BJ (cell line): ENCODE measurements at regions not wholly inside any gene's neighbourhood (a gene's known extent, or its start where the extent isn't known, plus 50 kb on each side); places are given as distances from the start of the nearest gene placed in this dataset.

Experiments
- CTCF ChIA-PET: fragments of 350-600 bp; formaldehyde crosslinking; extraction: SDS; loops from one replicate; lab custom pipeline; 2021; ENCODE audit warnings: antibody characterized with exemption, inconsistent platforms; lab: Yijun Ruan, JAX
- POLR2A ChIA-PET: fragments of 300-600 bp; sonication (Branson Sonifier 250); formaldehyde crosslinking; extraction: SDS; loops from one replicate; lab custom pipeline; 2021; ENCODE audit warnings: antibody characterized with exemption; lab: Charles Lee
- DNase-seq: peaks from one replicate; pipeline ENCODE4 v3.0.0-alpha.2; 2011; ENCODE audit warnings: low read depth
- H3K27me3 ChIP-seq: 2 replicates; pipeline ENCODE4 v1.6.0; 2011; ENCODE audit warnings: low read length; ENCODE audit not compliant: control insufficient read depth, insufficient read depth
- H3K36me3 ChIP-seq: 2 replicates; pipeline ENCODE4 v1.5.1; 2011; ENCODE audit warnings: low read length; ENCODE audit not compliant: control insufficient read depth, insufficient read depth
- H3K4me3 ChIP-seq: 2 replicates; pipeline ENCODE4 v1.5.1; 2011; ENCODE audit warnings: low read depth, mild to moderate bottlenecking, control low read depth, low read length
- TF ChIP-seq, protein P1 (sequence below): IDR thresholded peaks from 2 replicates; pipeline ENCODE4 v1.5.1; 2011; ENCODE audit warnings: low read depth, mild to moderate bottlenecking, control low read depth, inconsistent platforms, low read length, moderate library complexity; ENCODE audit not compliant: insufficient read depth

DNA sequence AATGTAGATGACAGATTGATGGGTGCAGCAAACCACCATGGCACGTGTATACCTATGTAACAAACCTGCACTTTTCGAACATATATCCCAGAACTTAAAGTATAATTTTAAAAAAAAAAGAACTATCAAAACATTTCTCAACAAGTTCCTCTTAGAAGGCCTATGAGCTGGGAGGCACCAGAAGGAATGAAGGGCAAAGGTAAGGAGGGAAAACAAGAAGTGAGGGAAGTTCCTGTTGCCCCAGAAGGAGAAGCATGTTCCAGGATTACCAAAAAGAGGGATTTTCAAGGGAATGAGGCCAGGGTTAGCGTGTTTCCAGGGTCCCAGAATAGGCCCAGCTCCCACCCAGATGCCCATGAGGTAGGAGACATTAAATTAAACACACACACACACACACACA lies 361.0 kb downstream of the SETD4 start:
- ChIA-PET CTCF (interaction anchor here (0.6 kb wide), 1 partner anchor 1693 kb away, joined by 4 read pairs; no protein-coding TSS in a partner anchor), POLR2A (no interaction called here)

DNA sequence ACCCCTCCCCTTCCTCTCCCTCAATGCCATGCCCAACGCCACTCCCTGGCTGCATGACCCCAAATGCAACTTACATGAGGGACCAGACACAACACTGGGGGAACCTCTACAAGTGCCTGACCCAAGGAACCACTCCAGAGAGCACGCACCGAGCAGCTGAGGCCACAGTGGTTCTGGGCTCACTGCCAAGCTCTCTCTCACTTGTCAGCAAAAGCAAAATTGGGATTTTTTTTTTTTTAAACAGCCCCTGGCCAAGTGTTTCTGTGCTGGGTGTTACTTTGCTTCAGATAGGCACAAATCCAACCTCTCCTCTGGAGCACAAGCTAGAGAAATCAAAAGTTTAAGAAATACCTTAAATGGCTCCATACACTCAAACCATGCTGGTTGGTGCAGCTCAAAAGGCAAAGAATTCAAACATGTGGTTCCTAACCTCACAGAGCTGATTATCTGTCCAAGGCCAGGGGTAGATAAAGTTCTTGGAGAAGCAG lies 363.0 kb downstream of the SETD4 start:
- ChIA-PET CTCF (interaction anchor here (0.6 to 1.3 kb wide), 3 partner anchors 9 to 28 kb away, joined by 3 read pairs; no protein-coding TSS in a partner anchor), POLR2A (interaction anchor here (0.6 kb wide), 1 partner anchor 851 kb away, joined by 4 read pairs; no protein-coding TSS in a partner anchor)
- DNase-seq: no peak
- no peak overlapping the region for H3K4me3 ChIP-seq
- no peaks in the 10 kb centered on the region for H3K27me3 ChIP-seq
- TF ChIP-seq, protein P1, sequence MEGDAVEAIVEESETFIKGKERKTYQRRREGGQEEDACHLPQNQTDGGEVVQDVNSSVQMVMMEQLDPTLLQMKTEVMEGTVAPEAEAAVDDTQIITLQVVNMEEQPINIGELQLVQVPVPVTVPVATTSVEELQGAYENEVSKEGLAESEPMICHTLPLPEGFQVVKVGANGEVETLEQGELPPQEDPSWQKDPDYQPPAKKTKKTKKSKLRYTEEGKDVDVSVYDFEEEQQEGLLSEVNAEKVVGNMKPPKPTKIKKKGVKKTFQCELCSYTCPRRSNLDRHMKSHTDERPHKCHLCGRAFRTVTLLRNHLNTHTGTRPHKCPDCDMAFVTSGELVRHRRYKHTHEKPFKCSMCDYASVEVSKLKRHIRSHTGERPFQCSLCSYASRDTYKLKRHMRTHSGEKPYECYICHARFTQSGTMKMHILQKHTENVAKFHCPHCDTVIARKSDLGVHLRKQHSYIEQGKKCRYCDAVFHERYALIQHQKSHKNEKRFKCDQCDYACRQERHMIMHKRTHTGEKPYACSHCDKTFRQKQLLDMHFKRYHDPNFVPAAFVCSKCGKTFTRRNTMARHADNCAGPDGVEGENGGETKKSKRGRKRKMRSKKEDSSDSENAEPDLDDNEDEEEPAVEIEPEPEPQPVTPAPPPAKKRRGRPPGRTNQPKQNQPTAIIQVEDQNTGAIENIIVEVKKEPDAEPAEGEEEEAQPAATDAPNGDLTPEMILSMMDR: no peak
- no peaks in the 10 kb centered on the region for H3K36me3 ChIP-seq

More for the DNA sequence above, 361.0 kb downstream of the SETD4 start:
- TF ChIP-seq, protein P1: no peak
- Histone ChIP-seq H3K4me3 (no peak overlapping the region), H3K27me3 (no peaks in the 10 kb centered on the region), H3K36me3 (no peaks in the 10 kb centered on the region)
- no peak for DNase-seq

DNA sequence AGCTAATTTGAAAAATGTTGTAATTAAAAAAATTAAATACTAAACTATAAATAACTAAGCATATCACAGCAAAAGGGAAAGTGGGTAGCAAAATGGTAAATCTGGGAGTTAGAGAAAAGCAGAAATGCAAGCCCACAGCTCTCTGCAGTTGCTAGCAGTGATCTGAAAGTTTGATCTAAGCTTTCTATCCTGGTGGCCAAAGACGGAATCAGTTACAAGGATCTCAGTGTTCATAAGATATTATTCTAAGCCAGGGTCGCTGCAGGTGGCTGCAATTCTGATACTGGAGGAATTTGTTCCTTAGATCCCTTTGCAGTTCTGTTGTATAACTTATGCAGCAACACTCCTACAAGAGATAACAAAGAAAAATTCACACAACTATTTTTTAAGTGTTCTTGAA lies 363.7 kb downstream of the SETD4 start:
- TF ChIP-seq, protein P1: no peak
- Histone ChIP-seq H3K27me3 (no peaks in the 10 kb centered on the region), H3K36me3 (no peaks in the 10 kb centered on the region), H3K4me3 (no peak overlapping the region)
- ChIA-PET POLR2A (interaction anchor here (0.6 kb wide), 1 partner anchor 851 kb away, joined by 4 read pairs; no protein-coding TSS in a partner anchor), CTCF (interaction anchor here (0.6 kb wide), 1 partner anchor 16 kb away, joined by 3 read pairs; no protein-coding TSS in a partner anchor)
- DNase-seq: no peak

DNA sequence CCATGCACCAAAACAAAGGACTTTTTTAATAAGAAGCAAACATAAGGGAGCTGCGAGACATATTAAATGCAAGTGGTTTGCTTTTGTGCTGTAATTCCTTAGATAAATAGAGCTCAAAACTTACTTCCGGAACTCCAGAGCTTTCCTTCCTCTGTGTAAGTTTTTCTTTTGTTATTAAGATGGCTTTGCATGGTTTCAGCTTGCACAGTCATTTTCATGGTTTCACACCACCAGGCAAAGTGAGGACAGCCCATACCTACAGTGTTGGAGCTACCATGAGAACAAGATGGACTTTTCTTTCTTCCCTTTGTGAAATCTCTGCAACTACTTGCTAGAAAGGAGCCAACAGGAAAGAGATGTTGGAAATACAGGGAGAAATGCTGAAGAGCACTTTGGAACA lies 368.0 kb downstream of the SETD4 start:
- Histone ChIP-seq H3K4me3 (no peak overlapping the region), H3K27me3 (no peaks in the 10 kb centered on the region), H3K36me3 (no peaks in the 10 kb centered on the region)
- ChIA-PET CTCF (no interaction called here), POLR2A (interaction anchor here (0.6 kb wide), 1 partner anchor 158 kb away, joined by 7 read pairs; no protein-coding TSS in a partner anchor)
- DNase-seq: no peak
- TF ChIP-seq, protein P1: no peak

DNA sequence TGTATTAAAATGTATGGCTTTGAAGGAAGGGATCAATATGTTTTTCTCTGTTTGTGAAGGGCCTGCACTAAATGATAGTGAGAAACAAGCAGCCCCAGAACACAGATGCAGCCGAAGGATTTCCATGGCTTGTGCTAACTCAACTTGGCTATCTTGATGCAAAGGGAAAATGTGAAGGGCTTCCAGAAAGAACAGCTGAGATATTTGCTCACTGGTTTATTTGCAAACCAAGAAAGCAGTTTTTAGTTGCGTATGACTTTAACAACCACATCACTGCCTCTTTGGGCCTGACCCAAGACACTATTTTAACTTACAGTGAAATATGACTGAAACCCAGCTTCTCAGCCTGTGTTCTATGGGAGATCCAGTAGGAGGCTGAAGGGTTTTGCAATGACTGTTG lies 369.9 kb downstream of the SETD4 start:
- H3K4me3 ChIP-seq: no peak overlapping the region
- TF ChIP-seq, protein P1: no peak
- H3K27me3 ChIP-seq: no peaks in the 10 kb centered on the region
- no peak for DNase-seq
- ChIA-PET POLR2A (no interaction called here), CTCF (no interaction called here)
- no peaks in the 10 kb centered on the region for H3K36me3 ChIP-seq
